ENCODE measurements at regions not wholly inside any gene's neighbourhood (a gene's known extent, or its start where the extent isn't known, plus 50 kb on each side); places are given as distances from the start of the nearest gene placed in this dataset.

GRCh38 chr1:105700723-105701122 is 1355.8 kb upstream of the PRMT6 start:
- TF ChIP-seq CTCF (conservative IDR thresholded peaks at IDR 0.05; ENCODE audit: low read depth, low read length) (no peak), EZH2 (IDR thresholded peaks at IDR 0.05; ENCODE audit: borderline replicate concordance, low read depth, low read length, poor library complexity, severe bottlenecking) (no peak)

Data from A673 (cell line).